H1 (cell line): ENCODE measurements at regions not wholly inside any gene's neighbourhood (a gene's known extent, or its start where the extent isn't known, plus 50 kb on each side); places are given as distances from the start of the nearest gene placed in this dataset.
A peak's percentile ranks its signal among the peaks of the same experiment; 100 is the strongest.

Source experiments
- CTCF ChIA-PET: fragments of 300-600 bp; sonication (Branson Sonifier 250); formaldehyde crosslinking; loops from one replicate; lab custom pipeline; 2021; ENCODE audit not compliant: partially characterized antibody; lab: Charles Lee
- POLR2A ChIA-PET: fragments of 300-600 bp; sonication (Branson Sonifier 250); formaldehyde crosslinking; loops from one replicate; lab custom pipeline; 2021; ENCODE audit warnings: inconsistent platforms; ENCODE audit not compliant: partially characterized antibody; lab: Charles Lee
- DNase-seq, 2 experiments: peaks; one replicate each; pipeline versions ENCODE4 v3.0.0 to v3.0.0-alpha.2; 2010 to 2022; ENCODE audit warnings: low spot score in 2 of 2, low read depth in 1 of 2, mixed read lengths in 1 of 2
- FAIRE-seq: peaks from 2 replicates; lab custom pipeline; 2011; peaks lifted over from hg19 to GRCh38; lab: Jason Lieb, UNC
- H2AFZ ChIP-seq: 2 replicates; pipeline ENCODE4 v1.8.1; 2012; ENCODE audit warnings: low read length, inconsistent platforms
- H2AK5ac ChIP-seq: 2 replicates; pipeline ENCODE4 v1.6.1; 2013; ENCODE audit warnings: low read depth, low read length
- H2BK120ac ChIP-seq: replicated peaks from 2 replicates; pipeline ENCODE3; 2013; ENCODE audit warnings: low read depth, low read length, inconsistent platforms
- H2BK12ac ChIP-seq: 2 replicates; pipeline ENCODE4 v1.6.1; 2013; ENCODE audit warnings: low read depth, low read length
- H2BK15ac ChIP-seq: 2 replicates; pipeline ENCODE4 v1.6.1; 2013; ENCODE audit warnings: low read length
- H2BK20ac ChIP-seq: 2 replicates; pipeline ENCODE4 v1.6.1; 2013; ENCODE audit warnings: low read length
- H2BK5ac ChIP-seq: 2 replicates; pipeline ENCODE4 v1.6.1; 2013; ENCODE audit warnings: low read depth, low read length
- H3K14ac ChIP-seq: 2 replicates; pipeline ENCODE4 v1.6.1; 2013; ENCODE audit warnings: inconsistent platforms; ENCODE audit not compliant: insufficient read length
- H3K18ac ChIP-seq: 2 replicates; pipeline ENCODE4 v1.6.1; 2013; ENCODE audit warnings: low read length; ENCODE audit errors: extremely low read depth
- H3K23ac ChIP-seq: 2 replicates; pipeline ENCODE4 v1.6.1; 2013; ENCODE audit warnings: inconsistent platforms; ENCODE audit not compliant: insufficient read length
- H3K23me2 ChIP-seq: 2 replicates; pipeline ENCODE4 v1.6.1; 2013; ENCODE audit warnings: low read depth, low read length
- H3K27ac ChIP-seq: 2 replicates; pipeline ENCODE4 v1.6.1; 2011; ENCODE audit warnings: low read depth, low read length, inconsistent platforms
- H3K27me3 ChIP-seq, 4 experiments: replicated peaks in 1 of 4; 1 replicate in 1 of 4; 2 replicates in 3 of 4; pipeline versions ENCODE4 v1.6.1 to v1.8.1; 2011 to 2013; ENCODE audit warnings: low read length in 3 of 4, mild to moderate bottlenecking in 3 of 4, inconsistent platforms in 2 of 4, mixed read lengths in 2 of 4, moderate library complexity in 1 of 4; ENCODE audit not compliant: control insufficient read depth in 3 of 4, insufficient read depth in 3 of 4; ENCODE audit errors: extremely low read depth in 1 of 4
- H3K36me3 ChIP-seq, 4 experiments: 2 replicates each; pipeline versions ENCODE4 v1.6.1 to v1.8.1; 2011 to 2013; ENCODE audit warnings: mild to moderate bottlenecking in 4 of 4, low read length in 3 of 4, moderate library complexity in 2 of 4, control low read depth in 1 of 4, inconsistent platforms in 1 of 4; ENCODE audit not compliant: insufficient read depth in 4 of 4, control insufficient read depth in 2 of 4
- H3K4ac ChIP-seq: replicated peaks from 2 replicates; pipeline ENCODE3; 2013; ENCODE audit warnings: low read length, low read depth, mixed read lengths, inconsistent platforms; ENCODE audit not compliant: insufficient read length
- H3K4me1 ChIP-seq, 4 experiments: replicated peaks in 1 of 4; 1 replicate in 1 of 4; 2 replicates in 3 of 4; pipeline versions ENCODE4 v1.6.1 to v1.8.1; 2011 to 2013; ENCODE audit warnings: low read length in 3 of 4, inconsistent platforms in 2 of 4, mixed read lengths in 1 of 4; ENCODE audit not compliant: insufficient read depth in 4 of 4, control insufficient read depth in 3 of 4
- H3K4me2 ChIP-seq, 2 experiments: 2 replicates each; pipeline versions ENCODE4 v1.6.1 to v1.8.1; 2011 to 2013; ENCODE audit warnings: low read depth in 2 of 2, low read length in 2 of 2, control low read depth in 1 of 2, inconsistent platforms in 1 of 2, mild to moderate bottlenecking in 1 of 2; ENCODE audit not compliant: insufficient read depth in 1 of 2
- H3K4me3 ChIP-seq, 4 experiments: fragments of 200-600, 300-600 bp in 1 of 4; sonication (generic), shearing (Covaris generic), sonication (Bioruptor Twin) in 1 of 4; 2 replicates each; pipeline versions ENCODE4 v1.5.1 to v1.8.1; 2011 to 2016; ENCODE audit warnings: low read length in 4 of 4, low read depth in 3 of 4, control low read depth in 2 of 4, inconsistent platforms in 2 of 4, mild to moderate bottlenecking in 2 of 4, mixed read lengths in 1 of 4, moderate library complexity in 1 of 4; ENCODE audit not compliant: insufficient read depth in 2 of 4; ENCODE audit errors: extremely low read depth in 1 of 4
- H3K56ac ChIP-seq: replicated peaks from 2 replicates; pipeline ENCODE3; 2013; ENCODE audit warnings: low read depth, mild to moderate bottlenecking, mixed read lengths, low read length, inconsistent platforms; ENCODE audit not compliant: insufficient read length
- H3K79me1 ChIP-seq: 2 replicates; pipeline ENCODE4 v1.6.1; 2013; ENCODE audit warnings: low read depth, low read length, control low read depth
- H3K79me2 ChIP-seq, 2 experiments: 2 replicates each; pipeline versions ENCODE4 v1.6.1 to v1.8.1; 2012 to 2013; ENCODE audit warnings: low read length in 2 of 2, mild to moderate bottlenecking in 2 of 2, inconsistent platforms in 1 of 2; ENCODE audit not compliant: insufficient read depth in 2 of 2, control insufficient read depth in 1 of 2
- H3K9ac ChIP-seq, 4 experiments: replicated peaks in 1 of 4; 1 replicate in 1 of 4; 2 replicates in 3 of 4; pipeline versions ENCODE4 v1.6.1 to v1.8.1; 2011 to 2013; ENCODE audit warnings: low read depth in 3 of 4, low read length in 3 of 4, control low read depth in 2 of 4, mild to moderate bottlenecking in 2 of 4, moderate library complexity in 2 of 4, inconsistent platforms in 1 of 4; ENCODE audit errors: extremely low read depth in 1 of 4
- H3K9me3 ChIP-seq, 2 experiments: 2 replicates each; pipeline versions ENCODE4 v1.6.1 to v1.8.1; 2012 to 2013; ENCODE audit warnings: mild to moderate bottlenecking in 2 of 2, moderate library complexity in 2 of 2, control low read depth in 1 of 2, inconsistent platforms in 1 of 2, low read depth in 1 of 2, low read length in 1 of 2, mixed read lengths in 1 of 2; ENCODE audit not compliant: insufficient read depth in 2 of 2
- H4K20me1 ChIP-seq, 2 experiments: replicated peaks in 1 of 2; 2 replicates each; pipeline versions ENCODE3 to v1.8.1; 2011 to 2013; ENCODE audit warnings: inconsistent platforms in 2 of 2, low read length in 2 of 2, mild to moderate bottlenecking in 1 of 2; ENCODE audit not compliant: insufficient read depth in 2 of 2, control insufficient read depth in 1 of 2
- H4K5ac ChIP-seq: 2 replicates; pipeline ENCODE4 v1.6.1; 2013; ENCODE audit warnings: low read length, low read depth, mixed read lengths, inconsistent platforms; ENCODE audit not compliant: insufficient read length
- H4K8ac ChIP-seq: 2 replicates; pipeline ENCODE4 v1.8.0; 2013; ENCODE audit warnings: mild to moderate bottlenecking, moderate library complexity, low read length, inconsistent platforms; ENCODE audit not compliant: insufficient read depth; ENCODE audit errors: extremely low read depth
- H4K91ac ChIP-seq: replicated peaks from 2 replicates; pipeline ENCODE3; 2013; ENCODE audit warnings: low read length, mixed read lengths, inconsistent platforms; ENCODE audit not compliant: insufficient read length
- CREB1 ChIP-seq: IDR thresholded peaks from 2 replicates; pipeline ENCODE4 v1.6.1; 2012; ENCODE audit warnings: inconsistent platforms
- EP300 ChIP-seq, 2 experiments: IDR thresholded peaks; 1 replicate in 1 of 2; 2 replicates in 1 of 2; pipeline ENCODE4 v1.6.1; 2011 to 2012; ENCODE audit warnings: low read depth in 2 of 2, low read length in 2 of 2, mild to moderate bottlenecking in 2 of 2, borderline replicate concordance in 1 of 2, inconsistent platforms in 1 of 2, moderate library complexity in 1 of 2
- NANOG ChIP-seq: IDR thresholded peaks from 2 replicates; pipeline ENCODE4 v1.6.1; 2011; ENCODE audit warnings: low read length, low read depth, mild to moderate bottlenecking, inconsistent platforms; ENCODE audit not compliant: insufficient read depth, poor library complexity, severe bottlenecking
- SIRT6 ChIP-seq: IDR thresholded peaks from one replicate; pipeline ENCODE4 v1.7.1; 2012; ENCODE audit warnings: low read length, inconsistent platforms
- TBP ChIP-seq: IDR thresholded peaks from 2 replicates; pipeline ENCODE4 v1.6.1; 2011; ENCODE audit warnings: low read depth, low read length, improper control_type of control experiment
- WGBS, 2 experiments: shearing (Covaris generic) in 1 of 2; methylation state at CpG; one replicate each; pipeline versions ENCODE4 v1.1.6 to v1.1.7; 2013 to 2015; ENCODE audit warnings: low lambda C conversion rate in 2 of 2, mixed read lengths in 2 of 2, inconsistent platforms in 1 of 2, low coverage in 1 of 2, missing lambda C conversion rate in 1 of 2; ENCODE audit not compliant: insufficient replicate concordance in 2 of 2, insufficient coverage in 1 of 2, insufficient read length in 1 of 2; ENCODE audit errors: extremely low coverage in 1 of 2, missing lambda C conversion rate in 1 of 2; 5-methylcytosine and 5-hydroxymethylcytosine counted together

- no peaks in the 10 kb centered on the region for H3K27me3 ChIP-seq
- POLR2A ChIA-PET: interaction anchor here (0.6 to 2.2 kb wide), 4 partner anchors 10 to 676 kb away, joined by 3 to 8 read pairs (median 4); no protein-coding TSS in a partner anchor
- no peak for TF ChIP-seq NANOG
- TF ChIP-seq TBP: peak; percentile 45; the same call in 1 of the 2 replicates
- no peak for TF ChIP-seq SIRT6
- peak; percentile 55 for TF ChIP-seq CREB1
- peak in 1 of 2 experiments; percentile 78; a peak in 1 of 3 replicates for TF ChIP-seq EP300 (IDR thresholded peaks at IDR 0.05; ENCODE audit: borderline replicate concordance in 1 of 2, low read depth in 2 of 2, low read length in 2 of 2)
Measured at GRCh38 chr7:28890137-28890536, 68.0 kb downstream of the TRIL start.

More at GRCh38 chr7:28890137-28890536, 68.0 kb downstream of the TRIL start:
- H2AFZ ChIP-seq: no peak overlapping the region
- H3K4me2 ChIP-seq: peak overlapping the region; percentile 58 to 61; a peak in 3 of 4 replicates
- FAIRE-seq: peak; percentile 97
- no peak overlapping the region for H3K23ac ChIP-seq
- no peak overlapping the region for H3K4ac ChIP-seq
- H4K5ac ChIP-seq: no peak overlapping the region
- 37% methylated on average over 7 of the region's 7 CpGs; no CpG with 5 or more reads in 1 of the 2 experiments for WGBS, 2 experiments
- no peaks in the 10 kb centered on the region for H3K23me2 ChIP-seq
- DNase-seq: peak; percentile 64 to 68
- no peaks in the 10 kb centered on the region for H4K20me1 ChIP-seq
- no peak overlapping the region for H2AK5ac ChIP-seq
- H3K4me1 ChIP-seq: peaks cover 3 to 9% (median 7%) of the 10 kb centered on the region in 4 experiments
- H2BK120ac ChIP-seq: no peak overlapping the region
- H3K9ac ChIP-seq: peak overlapping the region in 2 of 4 experiments; percentile 20 to 34; a peak in 2 of 7 replicates
- H3K9me3 ChIP-seq: no peaks in the 10 kb centered on the region
- peak overlapping the region in 1 of 4 experiments; percentile 52; a peak in 3 of 8 replicates for H3K4me3 ChIP-seq
- H2BK20ac ChIP-seq: no peak overlapping the region
- no peak overlapping the region for H2BK15ac ChIP-seq
- CTCF ChIA-PET: interaction anchor here (0.9 to 2.2 kb wide), 2 partner anchors 10 to 13 kb away, joined by 4 to 8 read pairs; no protein-coding TSS in a partner anchor
- H3K36me3 ChIP-seq: no peaks in the 10 kb centered on the region
- no peak overlapping the region for H4K8ac ChIP-seq
- no peak overlapping the region for H3K14ac ChIP-seq
- no peak overlapping the region for H3K56ac ChIP-seq
- peak overlapping the region; percentile 90; the same call in 1 of the 2 replicates for H3K27ac ChIP-seq
- no peaks in the 10 kb centered on the region for H3K79me2 ChIP-seq
- no peaks in the 10 kb centered on the region for H3K79me1 ChIP-seq
- H2BK12ac ChIP-seq: no peak overlapping the region
- H3K18ac ChIP-seq: no peak overlapping the region; the same call in 1 of the 2 replicates
- H4K91ac ChIP-seq: no peak overlapping the region
- H2BK5ac ChIP-seq: peak overlapping the region; percentile 86; the same call in 1 of the 2 replicates
